ENCODE measurements at regions not wholly inside any gene's neighbourhood (a gene's known extent, or its start where the extent isn't known, plus 50 kb on each side); places are given as distances from the start of the nearest gene placed in this dataset.

DNA sequence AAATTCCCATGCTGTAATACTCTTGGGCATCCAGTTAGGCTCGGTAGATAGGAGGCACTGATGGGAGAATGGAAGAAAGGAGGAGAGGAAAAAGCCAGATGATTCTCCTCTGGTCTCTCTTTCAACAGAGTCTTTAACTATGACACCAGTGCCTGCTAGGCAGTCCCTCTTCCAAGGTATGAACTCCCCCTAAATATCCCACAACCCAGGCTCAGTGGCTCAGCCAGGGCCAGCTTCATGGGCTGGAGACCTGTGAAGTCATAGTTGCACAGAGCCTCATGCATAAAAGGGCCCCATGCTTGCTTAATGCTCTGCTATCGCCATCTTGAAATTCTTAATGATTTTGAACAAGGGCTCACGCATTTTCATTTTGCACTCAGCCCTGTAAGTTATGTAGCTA, 869.2 kb upstream of the GCFC2 start:
- Histone ChIP-seq H3K79me2 (ENCODE audit: control insufficient read depth, insufficient read depth, low read length) (no peaks in the 10 kb centered on the region), H3K36me3 (ENCODE audit: control insufficient read depth in 2 of 2, extremely low read depth in 1 of 2, insufficient read depth in 2 of 2, low read length in 2 of 2) (no peaks in the 10 kb centered on the region), H3K4me1 (ENCODE audit: control insufficient read depth, extremely low read depth, insufficient read depth, low read length) (no peaks in the 10 kb centered on the region), H3K27ac (ENCODE audit: insufficient read depth, low read depth, low read length) (no peak overlapping the region), H3K4me2 (ENCODE audit: insufficient read depth, low read length) (no peak overlapping the region), H3K27me3 (ENCODE audit: control insufficient read depth in 2 of 2, insufficient read depth in 2 of 2, low read length in 2 of 2) (no peaks in the 10 kb centered on the region), H3K9ac (replicated peaks; ENCODE audit: extremely low read depth, insufficient read depth, low read length) (no peak overlapping the region), H3K9me3 (replicated peaks; ENCODE audit: control insufficient read depth, insufficient read depth, low read length) (no peaks in the 10 kb centered on the region), H3K9me1 (replicated peaks; ENCODE audit: control insufficient read depth, extremely low read depth, insufficient read depth, low read length) (no peaks in the 10 kb centered on the region), H2AFZ (ENCODE audit: low read depth, low read length) (no peak overlapping the region), H3K4me3 (replicated peaks in 1 of 3; ENCODE audit: insufficient read depth in 1 of 3, low read depth in 1 of 3, low read length in 3 of 3) (no peak overlapping the region), H4K20me1 (replicated peaks; ENCODE audit: control insufficient read depth, extremely low read depth, insufficient read depth, low read length) (no peaks in the 10 kb centered on the region)
- no peak for TF ChIP-seq MAX (IDR thresholded peaks at IDR 0.05; ENCODE audit: insufficient read depth, insufficient read length)
- TF ChIP-seq POLR2A (IDR thresholded peaks at IDR 0.05; ENCODE audit: low read depth, low read length), result no peak
- no peak for TF ChIP-seq MYC (IDR thresholded peaks at IDR 0.05; ENCODE audit: low read depth, low read length)
- no peak for TF ChIP-seq JUN (IDR thresholded peaks at IDR 0.05; ENCODE audit: borderline replicate concordance, insufficient read depth, insufficient read length, low read depth)
- TF ChIP-seq GATA2 (IDR thresholded peaks at IDR 0.05; ENCODE audit: insufficient read depth, insufficient read length, low read depth, low read length), result no peak
- no peak for TF ChIP-seq FOS (IDR thresholded peaks at IDR 0.05; ENCODE audit: borderline replicate concordance, insufficient read depth, low read length)
- TF ChIP-seq POLR2AphosphoS5 (IDR thresholded peaks at IDR 0.05; ENCODE audit: insufficient read depth, low read depth, low read length), result no peak
- TF ChIP-seq EZH2 (IDR thresholded peaks at IDR 0.05; ENCODE audit: borderline replicate concordance, low read depth, low read length, severe bottlenecking), result no peak
- TF ChIP-seq CTCF (IDR thresholded peaks at IDR 0.05; ENCODE audit: extremely low read depth in 1 of 2, insufficient read depth in 1 of 2, low read depth in 1 of 2, low read length in 2 of 2), result no peak
- FAIRE-seq, result no peak
- DNase-seq (ENCODE audit: low read depth, low spot score), result no peak
- BruUV-seq (replicated peaks), result no TSS peak
- POLR2A ChIA-PET, result no interaction called here
- dilution Hi-C loops (cut with MboI; ENCODE audit: extremely low pct_ligation_motif_present, low sequenced_read_pairs), result no loop called here
- CTCF ChIA-PET, result no interaction called here
- intact Hi-C loops (cut with micrococcal nuclease), result no loop called here

Measured in endothelial cell of umbilical vein (primary cell).